Cardiac muscle cell (in vitro differentiated cells and primary cell): ENCODE measurements at regions not wholly inside any gene's neighbourhood (a gene's known extent, or its start where the extent isn't known, plus 50 kb on each side); places are given as distances from the start of the nearest gene placed in this dataset.

Experiments used
- DNase-seq, 2 donors: peaks; one replicate each; pipeline versions ENCODE4 v3.0.0 to v3.0.0-alpha.2; 2010 to 2017; ENCODE audit warnings: low read depth in 1 of 2, low spot score in 1 of 2
- H3K27ac ChIP-seq: fragments of 200-600 bp; sonication (generic); 2 replicates; pipeline ENCODE4 v1.5.1; 2016
- H3K27me3 ChIP-seq: fragments of 200-600 bp; sonication (generic); 2 replicates; pipeline ENCODE4 v1.6.0; 2016; ENCODE audit warnings: control low read depth
- H3K36me3 ChIP-seq: fragments of 200-600 bp; sonication (generic); 2 replicates; pipeline ENCODE4 v1.5.1; 2016; ENCODE audit warnings: control low read depth
- H3K4me1 ChIP-seq: fragments of 200-600 bp; sonication (generic); 2 replicates; pipeline ENCODE4 v1.8.1; 2017; ENCODE audit warnings: low read depth, mild to moderate bottlenecking, mixed run types
- H3K4me3 ChIP-seq: fragments of 200-600 bp; sonication (generic); 2 replicates; pipeline ENCODE4 v1.5.1; 2016; ENCODE audit warnings: mild to moderate bottlenecking
- H3K9me3 ChIP-seq: fragments of 200-600 bp; sonication (generic); 2 replicates; pipeline ENCODE4 v1.5.1; 2017; ENCODE audit warnings: low read depth, mild to moderate bottlenecking, control low read depth
- CTCF ChIP-seq: IDR thresholded peaks from 2 replicates; pipeline ENCODE4 v1.5.1; 2012; ENCODE audit warnings: low read depth, mild to moderate bottlenecking, low read length

GRCh38 chr20:50270569-50270968, 79.9 kb downstream of the CEBPB start:
- Histone ChIP-seq H3K27me3 (no peaks in the 10 kb centered on the region), H3K4me1 (no peaks in the 10 kb centered on the region), H3K9me3 (no peaks in the 10 kb centered on the region), H3K4me3 (no peak overlapping the region), H3K27ac (no peak overlapping the region), H3K36me3 (no peaks in the 10 kb centered on the region)
- DNase-seq, result no peak
- TF ChIP-seq CTCF, result no peak

DNA sequence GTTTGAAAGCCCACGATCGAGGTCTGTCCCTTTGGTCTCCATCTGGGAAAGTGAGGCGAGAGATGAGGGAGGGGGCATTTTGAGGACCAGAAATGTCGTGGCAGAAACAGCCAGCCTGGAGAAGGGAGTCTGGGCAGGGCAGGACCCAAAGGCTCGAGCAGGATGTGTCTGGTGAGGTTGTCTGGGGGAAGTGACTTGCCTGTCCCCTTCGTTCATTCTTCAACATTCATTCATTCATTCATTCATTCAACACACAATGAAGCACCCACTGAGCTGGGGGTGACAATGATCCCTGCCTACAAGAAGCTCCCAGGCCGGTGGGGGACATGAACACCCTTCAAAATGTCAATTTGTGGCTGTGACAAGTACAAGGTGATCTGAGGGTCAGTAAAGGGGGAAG, 80.5 kb downstream of the CEBPB start:
- H3K27me3 ChIP-seq, result no peaks in the 10 kb centered on the region
- TF ChIP-seq CTCF, result no peak
- DNase-seq, result no peak
- no peak overlapping the region for H3K4me3 ChIP-seq
- H3K36me3 ChIP-seq, result no peaks in the 10 kb centered on the region
- H3K4me1 ChIP-seq, result no peaks in the 10 kb centered on the region
- no peak overlapping the region for H3K27ac ChIP-seq
- no peaks in the 10 kb centered on the region for H3K9me3 ChIP-seq

- Histone ChIP-seq H3K4me1 (no peaks in the 10 kb centered on the region), H3K27me3 (no peaks in the 10 kb centered on the region), H3K27ac (no peak overlapping the region), H3K9me3 (no peaks in the 10 kb centered on the region), H3K4me3 (no peak overlapping the region), H3K36me3 (no peaks in the 10 kb centered on the region)
- no peak for TF ChIP-seq CTCF
- no peak for DNase-seq
These were observed 81.0 kb downstream of the CEBPB start for GRCh38 chr20:50271612-50272011.

DNA sequence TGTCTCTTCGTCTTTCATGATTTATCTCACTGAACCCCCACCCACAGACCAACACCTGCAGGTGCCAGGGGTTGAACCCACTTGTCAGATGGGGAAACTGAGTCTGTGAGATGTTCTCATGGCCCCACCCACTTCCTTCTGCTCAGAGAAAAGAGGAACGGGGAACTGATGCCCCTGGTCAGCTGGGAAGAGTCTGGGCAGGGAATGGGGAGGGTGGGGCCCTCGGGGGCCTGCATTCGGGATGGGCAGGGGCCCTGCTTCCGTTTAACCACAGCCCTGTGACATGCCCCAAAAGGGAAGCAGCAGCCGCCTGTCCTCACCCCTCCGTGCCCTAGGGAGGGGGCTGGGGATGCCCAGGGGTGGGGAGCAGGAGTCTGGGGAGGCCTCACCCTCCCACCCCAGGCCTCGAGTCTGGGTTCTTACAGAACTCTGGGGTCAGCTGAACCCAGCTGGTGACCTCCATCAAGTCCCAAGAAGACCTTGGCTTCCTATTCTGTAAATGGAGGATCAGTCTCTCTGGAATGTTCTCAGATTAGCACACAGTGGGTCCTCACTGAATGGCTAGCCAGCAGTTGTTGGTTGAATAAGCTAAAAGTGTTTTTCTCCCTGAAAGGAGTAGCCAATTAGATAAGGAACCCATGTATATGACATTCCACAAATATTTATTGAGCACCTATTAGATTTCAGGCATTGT, 81.5 kb downstream of the CEBPB start:
- no peaks in the 10 kb centered on the region for H3K4me1 ChIP-seq
- no peak overlapping the region for H3K4me3 ChIP-seq
- H3K9me3 ChIP-seq, result no peaks in the 10 kb centered on the region
- no peak for DNase-seq
- no peaks in the 10 kb centered on the region for H3K36me3 ChIP-seq
- TF ChIP-seq CTCF, result no peak
- H3K27me3 ChIP-seq, result no peaks in the 10 kb centered on the region
- no peak overlapping the region for H3K27ac ChIP-seq

GRCh38 chr20:50272724-50273446, 82.3 kb downstream of the CEBPB start:
- no peak for TF ChIP-seq CTCF
- H3K36me3 ChIP-seq, result no peaks in the 10 kb centered on the region
- DNase-seq, result no peak
- H3K9me3 ChIP-seq, result no peaks in the 10 kb centered on the region
- no peaks in the 10 kb centered on the region for H3K27me3 ChIP-seq
- no peak overlapping the region for H3K4me3 ChIP-seq
- H3K27ac ChIP-seq, result no peak overlapping the region
- no peaks in the 10 kb centered on the region for H3K4me1 ChIP-seq
